Endothelial cell of umbilical vein (primary cell): ENCODE measurements at regions not wholly inside any gene's neighbourhood (a gene's known extent, or its start where the extent isn't known, plus 50 kb on each side); places are given as distances from the start of the nearest gene placed in this dataset.

ENCODE experiments used
- BruUV-seq: library from RNA; stranded (reverse); fragments of 400-500 nt; replicated peaks from 2 replicates; lab custom pipeline; 2021; lab: Mats Ljungman, UMichigan
- CTCF ChIA-PET: fragments of 300-600, 350-600 bp; sonication (Branson Sonifier 250); formaldehyde crosslinking; loops from one replicate; lab custom pipeline; 2021; ENCODE audit warnings: antibody characterized with exemption, inconsistent platforms; lab: Charles Lee
- POLR2A ChIA-PET: fragments of 300-600, 350-600 bp; sonication (Branson Sonifier 250); formaldehyde crosslinking; loops from one replicate; lab custom pipeline; 2021; ENCODE audit warnings: antibody characterized with exemption, inconsistent platforms; lab: Charles Lee
- DNase-seq: peaks from one replicate; pipeline ENCODE4 v3.0.0-alpha.2; 2011; ENCODE audit warnings: low read depth, low spot score
- FAIRE-seq: peaks from 2 replicates; lab custom pipeline; 2011; peaks lifted over from hg19 to GRCh38; lab: Jason Lieb, UNC
- H2AFZ ChIP-seq: 2 replicates; pipeline ENCODE4 v1.6.0; 2012; ENCODE audit warnings: low read depth, low read length, control low read depth, inconsistent platforms
- H3K27ac ChIP-seq: 2 replicates; pipeline ENCODE4 v1.5.1; 2011; ENCODE audit warnings: low read depth, mild to moderate bottlenecking, control low read depth, low read length, moderate library complexity; ENCODE audit not compliant: insufficient read depth
- H3K27me3 ChIP-seq, 2 experiments: 2 replicates each; pipeline versions ENCODE4 v1.6.0 to v1.6.1; 2011; ENCODE audit warnings: low read length in 2 of 2, mixed read lengths in 1 of 2; ENCODE audit not compliant: control insufficient read depth in 2 of 2, insufficient read depth in 2 of 2
- H3K36me3 ChIP-seq, 2 experiments: 2 replicates in 1 of 2; 3 replicates in 1 of 2; pipeline ENCODE4 v1.5.1; 2011; ENCODE audit warnings: low read length in 2 of 2, mild to moderate bottlenecking in 1 of 2, moderate library complexity in 1 of 2; ENCODE audit not compliant: control insufficient read depth in 2 of 2, insufficient read depth in 2 of 2; ENCODE audit errors: extremely low read depth in 1 of 2
- H3K4me1 ChIP-seq: 3 replicates; pipeline ENCODE4 v1.5.1; 2011; ENCODE audit warnings: mild to moderate bottlenecking, low read length; ENCODE audit not compliant: control insufficient read depth, insufficient read depth; ENCODE audit errors: extremely low read depth
- H3K4me2 ChIP-seq: 2 replicates; pipeline ENCODE4 v1.6.1; 2011; ENCODE audit warnings: low read length, control low read depth, mixed read lengths; ENCODE audit not compliant: insufficient read depth
- H3K4me3 ChIP-seq, 3 experiments: fragments of 200-600 bp in 1 of 3; sonication (generic), shearing (Covaris generic) in 1 of 3; replicated peaks in 1 of 3; 2 replicates each; pipeline ENCODE4 v1.5.1; 2011 to 2016; ENCODE audit warnings: control low read depth in 3 of 3, low read length in 3 of 3, mild to moderate bottlenecking in 2 of 3, inconsistent platforms in 1 of 3, low read depth in 1 of 3, moderate library complexity in 1 of 3; ENCODE audit not compliant: insufficient read depth in 1 of 3
- H3K79me2 ChIP-seq: 2 replicates; pipeline ENCODE4 v1.6.0; 2012; ENCODE audit warnings: low read length, inconsistent platforms; ENCODE audit not compliant: control insufficient read depth, insufficient read depth
- H3K9ac ChIP-seq: replicated peaks from 2 replicates; pipeline ENCODE3; 2011; ENCODE audit warnings: low read length, control low read depth; ENCODE audit not compliant: insufficient read depth; ENCODE audit errors: extremely low read depth
- H3K9me1 ChIP-seq: replicated peaks from 3 replicates; pipeline ENCODE4 v1.6.0; 2011; ENCODE audit warnings: mild to moderate bottlenecking, low read length; ENCODE audit not compliant: control insufficient read depth, insufficient read depth; ENCODE audit errors: extremely low read depth
- H3K9me3 ChIP-seq: replicated peaks from 2 replicates; pipeline ENCODE4 v1.5.1; 2012; ENCODE audit warnings: low read length, inconsistent platforms; ENCODE audit not compliant: control insufficient read depth, insufficient read depth
- H4K20me1 ChIP-seq: replicated peaks from 2 replicates; pipeline ENCODE3; 2011; ENCODE audit warnings: mild to moderate bottlenecking, low read length; ENCODE audit not compliant: control insufficient read depth, insufficient read depth; ENCODE audit errors: extremely low read depth
- EZH2 ChIP-seq: IDR thresholded peaks from 2 replicates; pipeline ENCODE4 v1.6.1; 2012; ENCODE audit warnings: borderline replicate concordance, low read depth, mild to moderate bottlenecking, moderate library complexity, low read length, inconsistent platforms; ENCODE audit not compliant: severe bottlenecking
- FOS ChIP-seq: IDR thresholded peaks from 2 replicates; pipeline ENCODE4 v1.6.1; 2011; ENCODE audit warnings: mild to moderate bottlenecking, low read length, moderate library complexity, borderline replicate concordance; ENCODE audit not compliant: insufficient read depth
- GATA2 ChIP-seq: IDR thresholded peaks from 2 replicates; pipeline ENCODE4 v1.7.0; 2011; ENCODE audit warnings: low read depth, mild to moderate bottlenecking, moderate library complexity, mixed read lengths, low read length; ENCODE audit not compliant: insufficient read length, insufficient read depth
- JUN ChIP-seq: IDR thresholded peaks from 2 replicates; pipeline ENCODE4 v1.6.1; 2011; ENCODE audit warnings: borderline replicate concordance, low read depth; ENCODE audit not compliant: insufficient read length, insufficient read depth
- MAX ChIP-seq: IDR thresholded peaks from 2 replicates; pipeline ENCODE4 v1.6.1; 2011; ENCODE audit not compliant: insufficient read depth, insufficient read length
- MYC ChIP-seq: IDR thresholded peaks from one replicate; pipeline ENCODE4 v1.6.1; 2011; ENCODE audit warnings: mild to moderate bottlenecking, low read depth, low read length
- POLR2A ChIP-seq: IDR thresholded peaks from 2 replicates; pipeline ENCODE4 v1.6.1; 2012; ENCODE audit warnings: low read depth, mild to moderate bottlenecking, control low read depth, low read length
- POLR2AphosphoS5 ChIP-seq: IDR thresholded peaks from 2 replicates; pipeline ENCODE4 v1.6.1; 2012; ENCODE audit warnings: low read depth, mild to moderate bottlenecking, control low read depth, low read length, moderate library complexity; ENCODE audit not compliant: insufficient read depth
- dilution Hi-C: fragments of 300-500 bp; cut with MboI; formaldehyde crosslinking; loops from one replicate; pipeline ENCODE4 v1.15.0; 2019; ENCODE audit warnings: low sequenced_read_pairs; ENCODE audit not compliant: extremely low pct_ligation_motif_present
- intact Hi-C: fragments of 100-400 bp; cut with micrococcal nuclease; formaldehyde crosslinking; loops from one replicate; pipeline ENCODE4 v1.10.0; 2022
- TF ChIP-seq, protein P1 (sequence below), 2 donors: IDR thresholded peaks; 1 replicate in 1 of 2; 2 replicates in 1 of 2; pipeline ENCODE4 v1.5.1; 2011; ENCODE audit warnings: low read length in 2 of 2, mild to moderate bottlenecking in 2 of 2, moderate library complexity in 2 of 2, control low read depth in 1 of 2, inconsistent platforms in 1 of 2, low read depth in 1 of 2; ENCODE audit not compliant: insufficient read depth in 1 of 2; ENCODE audit errors: extremely low read depth in 1 of 2

DNA sequence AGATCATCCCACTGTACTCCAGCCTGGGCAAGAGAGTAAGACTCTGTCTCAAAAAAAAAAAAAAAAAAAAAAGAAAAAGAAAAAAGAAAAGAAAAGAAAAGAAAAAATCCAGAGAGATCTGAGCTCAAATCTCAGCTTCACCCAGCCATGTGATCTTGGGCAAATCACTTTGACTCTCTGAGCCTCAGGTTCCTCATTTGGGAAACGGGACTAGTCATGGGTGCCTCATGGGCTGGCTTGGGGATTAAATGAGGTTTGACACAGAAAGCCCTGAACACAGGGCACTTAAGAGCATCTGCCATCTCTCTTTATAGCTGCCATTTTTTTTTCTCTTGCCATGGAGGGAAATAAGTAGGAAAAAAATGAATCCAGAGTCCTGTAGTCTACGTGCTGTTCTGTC is 86.2 kb upstream of the MYL2 start:
- intact Hi-C loops, result no loop called here
- dilution Hi-C loops, result no loop called here
- POLR2A ChIA-PET, result no interaction called here
- Histone ChIP-seq H3K79me2 (no peaks in the 10 kb centered on the region), H2AFZ (no peak overlapping the region), H3K9me1 (no peaks in the 10 kb centered on the region), H3K9me3 (no peaks in the 10 kb centered on the region), H3K4me1 (no peaks in the 10 kb centered on the region), H3K27me3 (no peaks in the 10 kb centered on the region), H3K36me3 (no peaks in the 10 kb centered on the region), H4K20me1 (no peaks in the 10 kb centered on the region), H3K4me3 (no peak overlapping the region), H3K27ac (no peak overlapping the region), H3K9ac (no peak overlapping the region), H3K4me2 (no peak overlapping the region)
- no peak for DNase-seq
- FAIRE-seq, result no peak
- CTCF ChIA-PET, result no interaction called here
- no TSS peak for BruUV-seq
- no peak for TF ChIP-seq POLR2AphosphoS5
- TF ChIP-seq JUN, result no peak

- FAIRE-seq, result no peak
- intact Hi-C loops (no loop called here), dilution Hi-C loops (no loop called here)
- no peak for DNase-seq
- no peak overlapping the region for H3K9ac ChIP-seq
- POLR2A ChIA-PET, result no interaction called here
- no peaks in the 10 kb centered on the region for H3K36me3 ChIP-seq
- H3K4me2 ChIP-seq, result no peak overlapping the region
- no peak overlapping the region for H3K4me3 ChIP-seq
- H4K20me1 ChIP-seq, result no peaks in the 10 kb centered on the region
- H3K9me3 ChIP-seq, result no peaks in the 10 kb centered on the region
- BruUV-seq, result no TSS peak
- TF ChIP-seq JUN (no peak), MYC (no peak), EZH2 (no peak), FOS (no peak), POLR2AphosphoS5 (no peak), GATA2 (no peak), MAX (no peak), POLR2A (no peak)
- TF ChIP-seq, protein P1, sequence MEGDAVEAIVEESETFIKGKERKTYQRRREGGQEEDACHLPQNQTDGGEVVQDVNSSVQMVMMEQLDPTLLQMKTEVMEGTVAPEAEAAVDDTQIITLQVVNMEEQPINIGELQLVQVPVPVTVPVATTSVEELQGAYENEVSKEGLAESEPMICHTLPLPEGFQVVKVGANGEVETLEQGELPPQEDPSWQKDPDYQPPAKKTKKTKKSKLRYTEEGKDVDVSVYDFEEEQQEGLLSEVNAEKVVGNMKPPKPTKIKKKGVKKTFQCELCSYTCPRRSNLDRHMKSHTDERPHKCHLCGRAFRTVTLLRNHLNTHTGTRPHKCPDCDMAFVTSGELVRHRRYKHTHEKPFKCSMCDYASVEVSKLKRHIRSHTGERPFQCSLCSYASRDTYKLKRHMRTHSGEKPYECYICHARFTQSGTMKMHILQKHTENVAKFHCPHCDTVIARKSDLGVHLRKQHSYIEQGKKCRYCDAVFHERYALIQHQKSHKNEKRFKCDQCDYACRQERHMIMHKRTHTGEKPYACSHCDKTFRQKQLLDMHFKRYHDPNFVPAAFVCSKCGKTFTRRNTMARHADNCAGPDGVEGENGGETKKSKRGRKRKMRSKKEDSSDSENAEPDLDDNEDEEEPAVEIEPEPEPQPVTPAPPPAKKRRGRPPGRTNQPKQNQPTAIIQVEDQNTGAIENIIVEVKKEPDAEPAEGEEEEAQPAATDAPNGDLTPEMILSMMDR (IDR thresholded peaks at IDR 0.05; ENCODE audit: extremely low read depth in 1 of 2, insufficient read depth in 1 of 2, low read depth in 1 of 2, low read length in 2 of 2), result no peak
- H3K27me3 ChIP-seq, result no peaks in the 10 kb centered on the region
- CTCF ChIA-PET, result no interaction called here
- no peaks in the 10 kb centered on the region for H3K4me1 ChIP-seq
- no peak overlapping the region for H3K27ac ChIP-seq
- H3K79me2 ChIP-seq, result no peaks in the 10 kb centered on the region
- H2AFZ ChIP-seq, result no peak overlapping the region
- H3K9me1 ChIP-seq, result no peaks in the 10 kb centered on the region
These were observed 78.6 kb upstream of the MYL2 start for GRCh38 chr12:110998971-110999370.
